ENCODE measurements at regions not wholly inside any gene's neighbourhood (a gene's known extent, or its start where the extent isn't known, plus 50 kb on each side); places are given as distances from the start of the nearest gene placed in this dataset.

DNA sequence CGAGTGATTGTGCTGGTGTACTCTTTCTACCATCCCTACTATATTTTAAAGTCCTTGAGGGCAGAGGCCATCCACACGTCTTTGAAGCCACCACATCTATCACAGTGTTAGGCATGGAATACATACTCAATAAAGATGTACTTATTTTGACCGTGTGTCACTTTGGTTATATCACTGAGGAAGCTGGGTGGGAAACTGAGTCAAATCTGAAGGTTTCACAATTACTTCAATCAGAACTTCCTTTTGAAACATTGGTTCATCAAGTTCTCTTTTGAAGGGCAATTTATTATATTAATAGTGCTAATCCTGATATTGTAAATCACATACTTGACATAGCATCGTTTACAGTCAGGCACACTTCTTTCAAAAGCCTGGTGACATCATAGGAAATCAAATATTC lies 53.3 kb upstream of the ATP1B1 start:
- ATAC-seq (no peak), FAIRE-seq (no peak), DNase-seq (ENCODE audit: low read depth in 1 of 2, low spot score in 1 of 2) (no peak)
- no peak for TF ChIP-seq MAZ (IDR thresholded peaks at IDR 0.05; ENCODE audit: borderline replicate concordance, low read depth, low read length)
- no peak for TF ChIP-seq SREBF2 (IDR thresholded peaks at IDR 0.05)
- no peak for TF ChIP-seq NR3C1 (IDR thresholded peaks at IDR 0.05)
- TF ChIP-seq, protein P1, sequence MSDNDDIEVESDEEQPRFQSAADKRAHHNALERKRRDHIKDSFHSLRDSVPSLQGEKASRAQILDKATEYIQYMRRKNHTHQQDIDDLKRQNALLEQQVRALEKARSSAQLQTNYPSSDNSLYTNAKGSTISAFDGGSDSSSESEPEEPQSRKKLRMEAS (IDR thresholded peaks at IDR 0.05): no peak
- TF ChIP-seq HEYL (CRISPR knock-in tag; IDR thresholded peaks at IDR 0.05): no peak
- TF ChIP-seq KDM5A (IDR thresholded peaks at IDR 0.05): no peak
- no peak for TF ChIP-seq CBX8 (IDR thresholded peaks at IDR 0.05)
- no peak for TF ChIP-seq MYC (IDR thresholded peaks at IDR 0.05; ENCODE audit: borderline replicate concordance, low read length)
- no peak for TF ChIP-seq HOXB5 (CRISPR knock-in tag; IDR thresholded peaks at IDR 0.05)
- no peak for TF ChIP-seq NFE2L2 (conservative IDR thresholded peaks at IDR 0.05; ENCODE audit: low read length)
- TF ChIP-seq KDM1A (IDR thresholded peaks at IDR 0.05; ENCODE audit: low read depth): no peak
- no peak for TF ChIP-seq CEBPB (IDR thresholded peaks at IDR 0.05)
- TF ChIP-seq POLR2AphosphoS2 (conservative IDR thresholded peaks at IDR 0.05; ENCODE audit: low read length): no peak
- TF ChIP-seq, protein P2, sequence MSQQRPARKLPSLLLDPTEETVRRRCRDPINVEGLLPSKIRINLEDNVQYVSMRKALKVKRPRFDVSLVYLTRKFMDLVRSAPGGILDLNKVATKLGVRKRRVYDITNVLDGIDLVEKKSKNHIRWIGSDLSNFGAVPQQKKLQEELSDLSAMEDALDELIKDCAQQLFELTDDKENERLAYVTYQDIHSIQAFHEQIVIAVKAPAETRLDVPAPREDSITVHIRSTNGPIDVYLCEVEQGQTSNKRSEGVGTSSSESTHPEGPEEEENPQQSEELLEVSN (IDR thresholded peaks at IDR 0.05; ENCODE audit: borderline replicate concordance, low read depth): no peak
- no peak for TF ChIP-seq ZFP36 (IDR thresholded peaks at IDR 0.05; ENCODE audit: borderline replicate concordance, partially characterized antibody)
- no peak for TF ChIP-seq EHMT2 (IDR thresholded peaks at IDR 0.05; ENCODE audit: low read depth)
- TF ChIP-seq, protein P3, sequence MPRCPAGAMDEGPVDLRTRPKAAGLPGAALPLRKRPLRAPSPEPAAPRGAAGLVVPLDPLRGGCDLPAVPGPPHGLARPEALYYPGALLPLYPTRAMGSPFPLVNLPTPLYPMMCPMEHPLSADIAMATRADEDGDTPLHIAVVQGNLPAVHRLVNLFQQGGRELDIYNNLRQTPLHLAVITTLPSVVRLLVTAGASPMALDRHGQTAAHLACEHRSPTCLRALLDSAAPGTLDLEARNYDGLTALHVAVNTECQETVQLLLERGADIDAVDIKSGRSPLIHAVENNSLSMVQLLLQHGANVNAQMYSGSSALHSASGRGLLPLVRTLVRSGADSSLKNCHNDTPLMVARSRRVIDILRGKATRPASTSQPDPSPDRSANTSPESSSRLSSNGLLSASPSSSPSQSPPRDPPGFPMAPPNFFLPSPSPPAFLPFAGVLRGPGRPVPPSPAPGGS (IDR thresholded peaks at IDR 0.05): no peak
- TF ChIP-seq, protein P4, sequence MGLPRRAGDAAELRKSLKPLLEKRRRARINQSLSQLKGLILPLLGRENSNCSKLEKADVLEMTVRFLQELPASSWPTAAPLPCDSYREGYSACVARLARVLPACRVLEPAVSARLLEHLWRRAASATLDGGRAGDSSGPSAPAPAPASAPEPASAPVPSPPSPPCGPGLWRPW (IDR thresholded peaks at IDR 0.05): no peak
- 0 out of 3 replicates have a peak, but pooled peaks cover 4% of the 10 kb centered on the region for H3K4me1 ChIP-seq
- WGBS (ENCODE audit: missing lambda C conversion rate): 58% methylated on average over 4 of the region's 4 CpGs
- ChIA-PET CTCF (interaction anchor here (0.7 kb wide), 1 partner anchor 295 kb away, joined by 3 read pairs; no protein-coding TSS in a partner anchor), POLR2A (no interaction called here)
- H3K9me3 ChIP-seq: no peaks in the 10 kb centered on the region
- H3K27ac ChIP-seq: no peak overlapping the region
- no peak overlapping the region for H3K4me3 ChIP-seq
- no peak overlapping the region for H3K4me2 ChIP-seq
